Urinary bladder (tissue), 3 donors: ENCODE measurements at regions not wholly inside any gene's neighbourhood (a gene's known extent, or its start where the extent isn't known, plus 50 kb on each side); places are given as distances from the start of the nearest gene placed in this dataset.

Source experiments
- DNase-seq: peaks from one replicate; pipeline ENCODE4 v3.0.0-alpha.2; 2015; ENCODE audit errors: extremely low spot score
- H3K27ac ChIP-seq: one replicate; pipeline ENCODE4 v1.5.1; 2013; ENCODE audit warnings: low read depth, mild to moderate bottlenecking, moderate library complexity
- H3K36me3 ChIP-seq: one replicate; pipeline ENCODE4 v1.6.1; 2013; ENCODE audit warnings: mild to moderate bottlenecking, moderate library complexity; ENCODE audit not compliant: insufficient read depth
- H3K4me1 ChIP-seq: one replicate; pipeline ENCODE4 v1.6.1; 2013; ENCODE audit warnings: mild to moderate bottlenecking, moderate library complexity; ENCODE audit not compliant: insufficient read depth
- H3K4me3 ChIP-seq: one replicate; pipeline ENCODE4 v1.5.1; 2013; ENCODE audit warnings: low read depth, low read length
- WGBS: extraction: QIAGEN DNeasy Blood & Tissue Kit; methylation state at CpG from one replicate; pipeline ENCODE4 v1.1.7; 2013; 5-methylcytosine and 5-hydroxymethylcytosine counted together
- donor health status: healthy with polysubstance abuse.
- donor health status: healthy.

DNA sequence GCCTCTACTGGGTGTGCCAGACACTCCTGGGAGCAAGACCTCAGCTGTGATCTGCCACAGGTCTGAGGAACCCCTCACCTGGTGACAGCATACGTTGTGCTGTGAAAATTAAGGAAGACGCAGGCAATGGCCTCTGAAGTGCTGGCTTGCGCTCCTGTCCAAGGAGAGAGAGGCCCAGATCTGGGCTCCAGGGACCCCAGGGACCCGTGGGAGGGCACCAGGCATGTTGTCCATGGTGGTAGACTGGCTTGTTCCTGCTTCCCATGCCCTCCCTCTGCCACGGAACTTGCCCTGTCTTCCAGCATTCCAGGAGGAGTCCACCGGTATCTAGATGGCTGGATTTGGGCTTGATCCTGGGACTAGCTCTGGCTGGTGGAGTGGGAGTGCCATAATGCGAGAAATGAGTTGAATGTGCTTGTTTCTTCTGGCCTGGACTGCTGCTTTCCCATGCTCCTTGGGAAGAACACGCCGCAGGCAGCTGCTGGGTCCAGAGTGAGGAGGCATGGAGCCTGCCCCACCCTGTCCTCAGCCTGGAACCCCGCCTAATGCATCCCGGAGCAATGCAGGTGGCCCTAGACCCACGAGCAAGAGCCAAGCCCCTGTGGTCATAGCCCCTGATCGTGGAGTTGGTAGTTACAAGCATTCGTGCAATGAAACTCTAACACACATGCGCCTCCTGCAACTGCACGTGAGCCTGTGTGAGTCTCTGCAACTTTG lies 190.2 kb downstream of the TEX29 start:
- DNase-seq: no peak
- Histone ChIP-seq H3K4me3 (no peak overlapping the region), H3K27ac (no peak overlapping the region), H3K4me1 (no peaks in the 10 kb centered on the region), H3K36me3 (no peaks in the 10 kb centered on the region)
- WGBS: 73% methylated on average over 16 of the region's 16 CpGs

DNA sequence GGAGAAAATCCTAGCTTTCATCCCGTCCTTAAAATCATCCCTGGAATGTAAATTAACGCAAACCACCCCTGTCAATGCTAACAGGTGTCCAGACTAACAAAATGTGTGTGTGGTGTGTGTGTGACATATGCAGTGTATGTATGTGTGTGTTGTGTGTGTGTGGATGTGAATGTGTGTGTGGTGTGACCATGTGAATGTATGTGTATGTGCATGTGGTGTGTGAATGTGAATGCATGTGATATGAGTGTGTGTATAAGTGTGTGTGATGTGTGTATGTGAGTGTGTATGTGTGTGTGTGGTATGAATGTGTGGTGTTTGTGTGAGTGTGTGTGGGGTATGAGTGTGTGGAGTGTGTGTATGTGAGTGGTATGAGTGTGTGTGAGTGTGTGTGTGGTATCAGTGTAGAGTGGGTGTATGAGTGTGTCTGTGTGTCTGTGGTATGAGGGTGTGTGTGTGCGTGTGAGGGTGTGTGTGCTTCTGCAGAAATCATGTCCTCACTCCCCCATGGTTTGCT lies 190.8 kb downstream of the TEX29 start:
- Histone ChIP-seq H3K36me3 (no peaks in the 10 kb centered on the region), H3K4me1 (no peaks in the 10 kb centered on the region), H3K4me3 (no peak overlapping the region), H3K27ac (no peak overlapping the region)
- 55% methylated on average over 3 of the region's 3 CpGs for WGBS
- no peak for DNase-seq

DNA sequence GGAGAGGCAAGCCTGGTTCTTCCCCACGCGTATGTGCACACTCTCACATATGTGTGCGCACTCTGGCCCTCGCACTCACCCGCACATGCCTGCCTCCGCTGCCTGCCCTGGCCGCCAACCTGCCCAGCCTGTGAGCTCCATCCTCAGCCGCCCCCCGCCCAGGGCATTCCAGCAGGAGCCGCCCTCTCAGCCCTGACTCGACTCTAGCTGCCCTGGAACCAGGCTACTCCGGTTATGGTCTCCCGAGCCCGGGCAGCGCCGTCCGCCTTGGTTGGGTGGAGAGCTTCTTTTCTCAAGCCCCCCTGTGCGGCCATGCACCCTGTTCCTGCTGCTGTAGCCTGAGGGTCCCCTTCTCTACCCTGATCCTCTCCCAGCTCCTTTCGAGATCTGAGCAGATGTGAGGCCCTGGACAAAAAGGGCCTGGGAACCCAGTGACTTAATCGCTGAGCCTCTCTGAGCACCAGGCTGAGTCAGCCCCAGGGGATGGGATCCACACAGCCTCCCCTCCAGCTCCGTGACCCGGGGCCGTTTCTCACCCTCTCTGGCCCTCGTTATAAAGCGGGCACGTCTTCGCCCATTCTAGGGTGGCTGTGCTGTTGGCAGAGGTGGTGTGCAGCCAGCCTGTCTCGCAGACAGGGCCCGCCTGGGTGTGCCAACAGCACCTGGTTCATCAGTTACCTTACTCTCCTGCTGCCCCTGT lies 191.5 kb downstream of the TEX29 start:
- no peak for DNase-seq
- WGBS: 84% methylated on average over 29 of the region's 29 CpGs
- no peaks in the 10 kb centered on the region for H3K4me1 ChIP-seq
- H3K36me3 ChIP-seq: no peaks in the 10 kb centered on the region
- no peak overlapping the region for H3K27ac ChIP-seq
- H3K4me3 ChIP-seq: no peak overlapping the region

DNA sequence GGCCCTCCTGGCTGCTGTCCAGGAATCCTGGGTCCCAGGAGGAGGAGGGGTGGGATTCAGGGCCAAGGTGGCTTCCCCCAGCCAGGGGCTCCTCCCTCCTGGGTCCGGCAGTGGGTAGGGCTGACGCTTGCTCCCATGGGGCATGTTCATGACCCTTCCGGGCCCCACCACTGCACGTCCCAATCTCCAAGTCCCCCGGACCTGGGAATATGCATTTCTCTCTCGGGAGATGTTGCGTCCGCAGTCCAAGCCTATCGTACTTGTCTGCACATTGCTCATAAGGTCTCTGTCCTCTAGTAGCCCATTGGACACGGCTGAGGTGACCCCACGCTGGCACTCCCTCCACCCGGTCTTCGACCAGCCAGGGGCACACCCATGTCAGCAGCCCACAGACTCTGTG lies 192.3 kb downstream of the TEX29 start:
- DNase-seq: no peak
- no peak overlapping the region for H3K27ac ChIP-seq
- no peaks in the 10 kb centered on the region for H3K4me1 ChIP-seq
- H3K4me3 ChIP-seq: no peak overlapping the region
- no peaks in the 10 kb centered on the region for H3K36me3 ChIP-seq
- 82% methylated on average over 13 of the region's 13 CpGs for WGBS

DNA sequence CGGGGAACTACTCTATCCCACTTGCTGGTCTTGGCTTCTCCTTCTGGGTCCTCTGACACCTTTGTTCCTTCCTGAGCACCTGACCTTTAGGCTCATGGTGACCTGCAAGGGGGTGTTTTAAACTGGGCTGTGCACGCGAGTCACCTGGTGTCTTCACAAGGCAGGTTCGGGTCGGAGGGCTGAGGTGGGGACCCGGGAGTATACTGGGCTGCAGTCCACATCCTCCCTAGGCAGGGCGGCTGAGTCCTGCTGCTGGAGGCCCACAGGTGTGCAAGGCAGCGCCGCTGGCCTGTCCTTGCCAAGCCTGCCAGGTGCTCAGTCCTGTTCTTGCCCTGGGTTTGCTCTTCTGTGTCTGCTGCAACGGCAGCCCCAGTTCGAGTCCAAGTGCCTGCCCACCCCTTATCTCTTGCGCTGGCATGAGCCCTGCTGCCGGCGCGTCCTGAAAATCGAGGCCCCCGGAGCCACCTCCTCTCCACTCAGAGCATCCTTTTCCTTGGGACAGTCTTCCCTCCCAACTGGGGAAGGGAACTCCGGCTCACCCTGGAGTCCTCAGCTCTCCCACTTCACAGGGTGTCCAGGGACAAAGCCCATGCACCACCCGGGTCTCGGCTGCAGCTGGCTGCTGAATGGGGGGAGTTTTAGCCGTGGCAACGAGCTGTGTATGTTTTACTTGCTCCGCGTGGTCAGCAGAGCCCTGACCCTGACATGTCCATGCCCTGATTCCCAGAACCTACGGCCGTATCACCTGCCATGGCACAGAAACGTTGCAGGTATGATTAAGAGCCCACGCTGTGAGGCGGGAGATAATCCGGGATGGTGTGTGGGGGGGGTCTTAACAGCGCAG lies 193.5 kb downstream of the TEX29 start:
- Histone ChIP-seq H3K36me3 (no peaks in the 10 kb centered on the region), H3K4me1 (no peaks in the 10 kb centered on the region), H3K27ac (no peak overlapping the region), H3K4me3 (no peak overlapping the region)
- WGBS: 76% methylated on average over 31 of the region's 31 CpGs
- no peak for DNase-seq

DNA sequence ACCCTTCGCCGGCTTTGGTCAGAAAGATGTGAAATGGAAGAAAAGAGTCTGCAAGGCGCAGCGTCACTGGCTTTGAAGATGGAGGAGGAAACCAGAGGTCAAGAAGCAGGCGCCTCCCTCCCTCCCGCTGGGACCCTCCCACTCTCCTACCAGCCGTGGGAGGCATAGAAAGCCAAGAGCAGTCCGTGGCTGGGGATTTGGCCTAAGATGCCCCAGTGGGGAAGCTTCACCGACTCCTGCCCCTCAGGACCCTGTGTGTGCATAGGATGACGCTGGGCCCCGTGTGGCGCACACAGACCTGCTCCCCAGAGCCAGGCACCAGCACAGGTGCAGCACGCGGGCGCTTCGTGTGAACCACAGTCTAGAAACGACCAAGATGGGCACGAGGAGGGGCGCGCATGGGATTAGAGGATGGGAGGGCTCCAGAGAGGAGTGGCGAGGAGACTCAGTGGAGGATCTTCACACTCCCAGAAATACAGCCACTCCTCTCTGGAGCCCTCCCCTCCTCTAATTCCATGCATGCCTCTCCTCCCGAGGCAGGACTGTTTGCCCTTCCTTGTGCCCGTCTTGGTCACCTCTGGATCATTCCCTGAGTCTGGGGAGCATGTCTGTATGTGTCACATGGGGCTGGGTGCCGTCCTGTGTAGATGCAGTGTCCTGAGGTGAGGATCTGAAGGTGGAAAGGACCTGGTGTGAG lies 194.3 kb downstream of the TEX29 start:
- 66% methylated on average over 24 of the region's 24 CpGs for WGBS
- no peak for DNase-seq

DNA sequence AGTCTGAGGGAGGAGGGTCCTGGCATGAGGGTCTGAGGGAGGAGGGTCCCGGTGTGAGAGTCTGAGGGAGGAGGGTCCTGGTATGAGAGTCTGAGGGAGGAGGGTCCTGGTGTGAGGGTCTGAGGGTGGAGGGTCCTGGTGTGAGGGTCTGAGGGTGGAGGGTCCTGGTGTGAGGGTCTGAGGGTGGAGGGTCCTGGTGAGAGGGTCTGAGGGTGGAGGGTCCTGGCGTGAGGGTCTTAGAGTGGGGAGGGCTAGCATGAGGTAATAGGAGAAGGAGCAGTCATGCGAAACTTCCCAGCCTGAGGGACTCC lies 194.8 kb downstream of the TEX29 start:
- Histone ChIP-seq H3K4me3 (no peak overlapping the region), H3K27ac (no peak overlapping the region), H3K36me3 (no peaks in the 10 kb centered on the region), H3K4me1 (no peaks in the 10 kb centered on the region)
- DNase-seq: no peak
- WGBS: 78% methylated on average over 3 of the region's 3 CpGs

More for the DNA sequence above, 194.3 kb downstream of the TEX29 start:
- no peaks in the 10 kb centered on the region for H3K4me1 ChIP-seq
- H3K4me3 ChIP-seq: no peak overlapping the region
- H3K27ac ChIP-seq: no peak overlapping the region
- H3K36me3 ChIP-seq: no peaks in the 10 kb centered on the region

DNA sequence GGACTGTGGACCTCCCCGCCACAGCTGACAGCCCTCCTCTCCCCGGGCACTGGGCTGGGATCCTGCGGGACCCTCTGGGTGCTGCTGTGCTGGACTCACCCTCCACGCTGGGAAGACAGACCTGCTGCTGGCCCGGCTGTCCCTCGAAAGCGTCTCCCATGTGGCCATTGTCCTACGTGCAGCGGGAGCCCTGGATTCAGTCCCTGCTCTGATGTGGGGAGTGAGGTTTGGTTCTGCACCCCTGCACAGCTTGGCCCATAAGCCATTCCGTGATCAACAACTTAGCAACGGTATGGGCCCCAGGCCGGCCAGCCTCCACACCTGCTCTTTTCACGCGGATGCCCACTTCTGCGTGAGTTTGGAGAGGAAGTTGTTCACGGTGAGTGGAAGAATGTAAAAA lies 195.2 kb downstream of the TEX29 start:
- H3K4me1 ChIP-seq: no peaks in the 10 kb centered on the region
- no peak for DNase-seq
- H3K27ac ChIP-seq: no peak overlapping the region
- no peaks in the 10 kb centered on the region for H3K36me3 ChIP-seq
- no peak overlapping the region for H3K4me3 ChIP-seq
- 69% methylated on average over 16 of the region's 16 CpGs for WGBS

DNA sequence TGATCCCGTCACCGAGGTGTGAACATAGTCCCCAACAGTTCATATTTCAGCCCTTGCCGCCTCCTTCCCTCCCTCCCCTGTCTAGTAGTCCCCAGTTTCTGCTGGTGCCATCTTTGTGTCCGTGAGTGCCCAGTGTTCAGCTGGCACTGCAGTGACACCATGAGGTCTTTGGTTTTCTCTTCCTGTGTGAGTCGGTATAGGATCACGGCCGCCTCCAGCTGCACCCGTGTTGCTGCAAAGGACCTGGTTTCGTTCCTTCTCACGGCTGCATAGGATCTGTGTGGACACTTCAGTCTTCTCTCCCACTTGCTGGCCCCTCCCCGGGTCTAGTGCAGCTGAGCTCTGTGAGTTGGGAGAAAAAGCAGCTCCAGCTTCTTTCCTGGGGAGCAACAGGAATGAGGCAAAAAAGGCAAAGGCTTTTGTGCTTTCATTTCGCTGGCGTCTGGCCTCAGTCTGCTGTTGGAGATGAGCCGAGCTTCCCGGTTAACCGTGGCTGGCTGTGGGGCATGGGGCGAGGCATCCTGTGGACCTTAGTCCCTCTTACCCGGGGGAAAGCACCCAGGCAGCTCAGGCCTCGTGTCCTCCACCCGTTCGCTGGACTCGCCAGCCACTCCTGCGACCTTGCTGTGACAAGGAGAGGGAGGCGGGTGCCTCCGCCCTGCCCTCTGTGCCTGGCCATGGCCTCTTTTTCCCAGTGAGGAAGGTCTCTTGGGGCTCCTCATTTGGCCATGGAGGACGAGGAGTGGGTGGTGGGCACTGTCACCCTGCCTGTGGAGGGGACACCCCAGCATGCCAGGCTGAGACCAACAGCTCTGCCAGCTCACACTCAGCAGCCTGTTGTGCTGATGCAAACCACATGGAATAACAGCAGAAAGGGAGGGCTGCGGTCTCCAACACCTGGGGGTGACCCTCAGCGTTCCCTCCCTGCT lies 196.5 kb downstream of the TEX29 start:
- WGBS: 63% methylated on average over 28 of the region's 28 CpGs
- H3K4me1 ChIP-seq: no peaks in the 10 kb centered on the region
- H3K36me3 ChIP-seq: no peaks in the 10 kb centered on the region
- no peak overlapping the region for H3K4me3 ChIP-seq
- DNase-seq: no peak
- H3K27ac ChIP-seq: no peak overlapping the region

DNA sequence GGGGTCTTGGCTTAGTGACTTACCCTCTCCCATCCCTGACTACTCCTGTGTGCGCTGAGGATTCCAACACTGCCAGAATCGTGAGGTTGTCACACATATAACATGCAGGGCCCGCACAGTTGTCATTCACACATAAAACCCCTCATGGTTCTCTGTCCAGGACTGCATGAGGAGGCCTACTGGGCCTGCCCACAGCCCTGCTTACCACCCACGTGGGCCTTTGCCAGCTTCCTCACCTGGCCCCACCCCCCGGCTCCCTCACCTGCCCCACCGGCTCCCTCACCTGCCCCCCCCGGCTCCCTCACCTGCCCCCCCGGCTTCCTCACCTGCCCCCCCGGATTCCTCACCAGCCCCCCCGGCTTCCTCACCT lies 197.2 kb downstream of the TEX29 start:
- 66% methylated on average over 9 of the region's 10 CpGs for WGBS
- H3K4me3 ChIP-seq: no peak overlapping the region
- DNase-seq: no peak
- H3K36me3 ChIP-seq: no peaks in the 10 kb centered on the region
- H3K27ac ChIP-seq: no peak overlapping the region
- no peaks in the 10 kb centered on the region for H3K4me1 ChIP-seq

DNA sequence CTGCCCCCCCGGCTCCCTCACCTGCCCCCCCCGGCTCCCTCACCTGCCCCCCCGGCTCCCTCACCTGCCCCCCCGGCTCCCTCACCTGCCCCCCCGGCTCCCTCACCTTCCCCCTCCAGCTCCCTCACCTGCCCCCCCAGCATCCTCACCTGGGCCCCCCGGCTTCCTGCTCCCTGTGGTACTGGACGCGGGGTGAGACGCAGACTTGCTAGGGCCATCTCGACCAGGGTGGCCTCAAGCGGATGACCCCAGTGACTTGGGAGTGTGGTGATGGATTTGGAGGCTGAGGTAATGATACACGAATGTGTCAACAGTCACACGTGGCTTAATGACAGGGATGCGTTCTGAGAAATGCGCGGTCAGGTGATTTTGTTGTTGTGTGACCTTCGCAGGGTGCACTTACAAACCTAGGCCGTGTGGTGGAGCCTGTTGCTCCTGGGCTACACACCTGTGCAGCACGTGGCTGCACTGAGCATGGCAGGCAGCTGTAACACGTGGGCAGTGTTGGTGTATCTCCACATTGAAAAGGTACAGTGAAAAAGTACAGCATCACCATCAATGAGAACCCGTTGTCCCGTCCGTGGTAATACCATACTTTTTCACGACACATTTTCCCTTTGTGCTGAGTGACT lies 197.8 kb downstream of the TEX29 start:
- H3K36me3 ChIP-seq: no peaks in the 10 kb centered on the region

DNA sequence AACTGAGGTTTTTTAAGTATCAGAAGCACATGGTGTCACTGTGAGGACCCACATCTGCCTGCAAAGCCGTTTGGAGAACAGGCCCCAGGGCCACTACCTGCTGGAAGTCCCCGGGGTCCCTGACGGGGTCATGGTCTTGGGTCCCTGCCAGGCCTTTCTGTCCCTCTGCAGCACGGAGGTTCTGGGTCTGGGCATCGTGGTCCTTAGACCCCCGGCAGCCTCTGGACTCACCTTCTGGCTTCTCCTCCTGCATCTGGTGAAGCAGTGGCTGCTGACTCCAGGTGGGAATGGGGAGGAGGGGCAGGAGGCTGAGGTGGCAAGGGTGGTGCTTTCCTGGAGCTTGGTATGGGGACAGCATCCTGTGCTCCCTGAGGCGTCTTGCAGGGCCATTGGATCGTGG lies 198.6 kb downstream of the TEX29 start:
- no peaks in the 10 kb centered on the region for H3K36me3 ChIP-seq
- DNase-seq: no peak
- 73% methylated on average over 8 of the region's 8 CpGs for WGBS
- no peak overlapping the region for H3K4me3 ChIP-seq
- no peaks in the 10 kb centered on the region for H3K4me1 ChIP-seq
- no peak overlapping the region for H3K27ac ChIP-seq

More for the DNA sequence above, 197.8 kb downstream of the TEX29 start:
- Histone ChIP-seq H3K4me1 (no peaks in the 10 kb centered on the region), H3K27ac (no peak overlapping the region), H3K4me3 (no peak overlapping the region)
- DNase-seq: no peak
- 80% methylated on average over 24 of the region's 24 CpGs for WGBS
